H1 (cell line): ENCODE measurements at regions not wholly inside any gene's neighbourhood (a gene's known extent, or its start where the extent isn't known, plus 50 kb on each side); places are given as distances from the start of the nearest gene placed in this dataset.

Experiments used
- CTCF ChIA-PET: fragments of 300-600 bp; sonication (Branson Sonifier 250); formaldehyde crosslinking; loops from one replicate; lab custom pipeline; 2021; ENCODE audit not compliant: partially characterized antibody; lab: Charles Lee
- POLR2A ChIA-PET: fragments of 300-600 bp; sonication (Branson Sonifier 250); formaldehyde crosslinking; loops from one replicate; lab custom pipeline; 2021; ENCODE audit warnings: inconsistent platforms; ENCODE audit not compliant: partially characterized antibody; lab: Charles Lee
- DNase-seq, 2 experiments: peaks; one replicate each; pipeline versions ENCODE4 v3.0.0 to v3.0.0-alpha.2; 2010 to 2022; ENCODE audit warnings: low spot score in 2 of 2, low read depth in 1 of 2, mixed read lengths in 1 of 2
- FAIRE-seq: peaks from 2 replicates; lab custom pipeline; 2011; peaks lifted over from hg19 to GRCh38; lab: Jason Lieb, UNC
- H2AFZ ChIP-seq: 2 replicates; pipeline ENCODE4 v1.8.1; 2012; ENCODE audit warnings: low read length, inconsistent platforms
- H2AK5ac ChIP-seq: 2 replicates; pipeline ENCODE4 v1.6.1; 2013; ENCODE audit warnings: low read depth, low read length
- H2BK120ac ChIP-seq: replicated peaks from 2 replicates; pipeline ENCODE3; 2013; ENCODE audit warnings: low read depth, low read length, inconsistent platforms
- H2BK12ac ChIP-seq: 2 replicates; pipeline ENCODE4 v1.6.1; 2013; ENCODE audit warnings: low read depth, low read length
- H2BK15ac ChIP-seq: 2 replicates; pipeline ENCODE4 v1.6.1; 2013; ENCODE audit warnings: low read length
- H2BK20ac ChIP-seq: 2 replicates; pipeline ENCODE4 v1.6.1; 2013; ENCODE audit warnings: low read length
- H2BK5ac ChIP-seq: 2 replicates; pipeline ENCODE4 v1.6.1; 2013; ENCODE audit warnings: low read depth, low read length
- H3K14ac ChIP-seq: 2 replicates; pipeline ENCODE4 v1.6.1; 2013; ENCODE audit warnings: inconsistent platforms; ENCODE audit not compliant: insufficient read length
- H3K18ac ChIP-seq: 2 replicates; pipeline ENCODE4 v1.6.1; 2013; ENCODE audit warnings: low read length; ENCODE audit errors: extremely low read depth
- H3K23ac ChIP-seq: 2 replicates; pipeline ENCODE4 v1.6.1; 2013; ENCODE audit warnings: inconsistent platforms; ENCODE audit not compliant: insufficient read length
- H3K23me2 ChIP-seq: 2 replicates; pipeline ENCODE4 v1.6.1; 2013; ENCODE audit warnings: low read depth, low read length
- H3K27ac ChIP-seq: 2 replicates; pipeline ENCODE4 v1.6.1; 2011; ENCODE audit warnings: low read depth, low read length, inconsistent platforms
- H3K27me3 ChIP-seq, 4 experiments: replicated peaks in 1 of 4; 1 replicate in 1 of 4; 2 replicates in 3 of 4; pipeline versions ENCODE4 v1.6.1 to v1.8.1; 2011 to 2013; ENCODE audit warnings: low read length in 3 of 4, mild to moderate bottlenecking in 3 of 4, inconsistent platforms in 2 of 4, mixed read lengths in 2 of 4, moderate library complexity in 1 of 4; ENCODE audit not compliant: control insufficient read depth in 3 of 4, insufficient read depth in 3 of 4; ENCODE audit errors: extremely low read depth in 1 of 4
- H3K36me3 ChIP-seq, 4 experiments: 2 replicates each; pipeline versions ENCODE4 v1.6.1 to v1.8.1; 2011 to 2013; ENCODE audit warnings: mild to moderate bottlenecking in 4 of 4, low read length in 3 of 4, moderate library complexity in 2 of 4, control low read depth in 1 of 4, inconsistent platforms in 1 of 4; ENCODE audit not compliant: insufficient read depth in 4 of 4, control insufficient read depth in 2 of 4
- H3K4ac ChIP-seq: replicated peaks from 2 replicates; pipeline ENCODE3; 2013; ENCODE audit warnings: low read length, low read depth, mixed read lengths, inconsistent platforms; ENCODE audit not compliant: insufficient read length
- H3K4me1 ChIP-seq, 4 experiments: replicated peaks in 1 of 4; 1 replicate in 1 of 4; 2 replicates in 3 of 4; pipeline versions ENCODE4 v1.6.1 to v1.8.1; 2011 to 2013; ENCODE audit warnings: low read length in 3 of 4, inconsistent platforms in 2 of 4, mixed read lengths in 1 of 4; ENCODE audit not compliant: insufficient read depth in 4 of 4, control insufficient read depth in 3 of 4
- H3K4me2 ChIP-seq, 2 experiments: 2 replicates each; pipeline versions ENCODE4 v1.6.1 to v1.8.1; 2011 to 2013; ENCODE audit warnings: low read depth in 2 of 2, low read length in 2 of 2, control low read depth in 1 of 2, inconsistent platforms in 1 of 2, mild to moderate bottlenecking in 1 of 2; ENCODE audit not compliant: insufficient read depth in 1 of 2
- H3K4me3 ChIP-seq, 4 experiments: fragments of 200-600, 300-600 bp in 1 of 4; sonication (generic), shearing (Covaris generic), sonication (Bioruptor Twin) in 1 of 4; 2 replicates each; pipeline versions ENCODE4 v1.5.1 to v1.8.1; 2011 to 2016; ENCODE audit warnings: low read length in 4 of 4, low read depth in 3 of 4, control low read depth in 2 of 4, inconsistent platforms in 2 of 4, mild to moderate bottlenecking in 2 of 4, mixed read lengths in 1 of 4, moderate library complexity in 1 of 4; ENCODE audit not compliant: insufficient read depth in 2 of 4; ENCODE audit errors: extremely low read depth in 1 of 4
- H3K56ac ChIP-seq: replicated peaks from 2 replicates; pipeline ENCODE3; 2013; ENCODE audit warnings: low read depth, mild to moderate bottlenecking, mixed read lengths, low read length, inconsistent platforms; ENCODE audit not compliant: insufficient read length
- H3K79me1 ChIP-seq: 2 replicates; pipeline ENCODE4 v1.6.1; 2013; ENCODE audit warnings: low read depth, low read length, control low read depth
- H3K79me2 ChIP-seq, 2 experiments: 2 replicates each; pipeline versions ENCODE4 v1.6.1 to v1.8.1; 2012 to 2013; ENCODE audit warnings: low read length in 2 of 2, mild to moderate bottlenecking in 2 of 2, inconsistent platforms in 1 of 2; ENCODE audit not compliant: insufficient read depth in 2 of 2, control insufficient read depth in 1 of 2
- H3K9ac ChIP-seq, 4 experiments: replicated peaks in 1 of 4; 1 replicate in 1 of 4; 2 replicates in 3 of 4; pipeline versions ENCODE4 v1.6.1 to v1.8.1; 2011 to 2013; ENCODE audit warnings: low read depth in 3 of 4, low read length in 3 of 4, control low read depth in 2 of 4, mild to moderate bottlenecking in 2 of 4, moderate library complexity in 2 of 4, inconsistent platforms in 1 of 4; ENCODE audit errors: extremely low read depth in 1 of 4
- H3K9me3 ChIP-seq, 2 experiments: 2 replicates each; pipeline versions ENCODE4 v1.6.1 to v1.8.1; 2012 to 2013; ENCODE audit warnings: mild to moderate bottlenecking in 2 of 2, moderate library complexity in 2 of 2, control low read depth in 1 of 2, inconsistent platforms in 1 of 2, low read depth in 1 of 2, low read length in 1 of 2, mixed read lengths in 1 of 2; ENCODE audit not compliant: insufficient read depth in 2 of 2
- H4K20me1 ChIP-seq, 2 experiments: replicated peaks in 1 of 2; 2 replicates each; pipeline versions ENCODE3 to v1.8.1; 2011 to 2013; ENCODE audit warnings: inconsistent platforms in 2 of 2, low read length in 2 of 2, mild to moderate bottlenecking in 1 of 2; ENCODE audit not compliant: insufficient read depth in 2 of 2, control insufficient read depth in 1 of 2
- H4K5ac ChIP-seq: 2 replicates; pipeline ENCODE4 v1.6.1; 2013; ENCODE audit warnings: low read length, low read depth, mixed read lengths, inconsistent platforms; ENCODE audit not compliant: insufficient read length
- H4K8ac ChIP-seq: 2 replicates; pipeline ENCODE4 v1.8.0; 2013; ENCODE audit warnings: mild to moderate bottlenecking, moderate library complexity, low read length, inconsistent platforms; ENCODE audit not compliant: insufficient read depth; ENCODE audit errors: extremely low read depth
- H4K91ac ChIP-seq: replicated peaks from 2 replicates; pipeline ENCODE3; 2013; ENCODE audit warnings: low read length, mixed read lengths, inconsistent platforms; ENCODE audit not compliant: insufficient read length
- EP300 ChIP-seq, 2 experiments: IDR thresholded peaks; 1 replicate in 1 of 2; 2 replicates in 1 of 2; pipeline ENCODE4 v1.6.1; 2011 to 2012; ENCODE audit warnings: low read depth in 2 of 2, low read length in 2 of 2, mild to moderate bottlenecking in 2 of 2, borderline replicate concordance in 1 of 2, inconsistent platforms in 1 of 2, moderate library complexity in 1 of 2
- FOSL1 ChIP-seq: IDR thresholded peaks from 2 replicates; pipeline ENCODE4 v1.6.1; 2011; ENCODE audit warnings: mild to moderate bottlenecking, low read depth, low read length, moderate library complexity; ENCODE audit not compliant: insufficient read depth
- PHF8 ChIP-seq: fragments of 200-600 bp; sonication (generic); conservative IDR thresholded peaks from 2 replicates; pipeline ENCODE4 v1.7.1; 2012; ENCODE audit warnings: low read depth, mild to moderate bottlenecking, inconsistent platforms, low read length, moderate library complexity
- ZNF274 ChIP-seq: IDR thresholded peaks from 2 replicates; pipeline ENCODE4 v1.7.0; 2012; ENCODE audit warnings: low read length, borderline replicate concordance; ENCODE audit errors: extremely low read depth
- WGBS, 2 experiments: shearing (Covaris generic) in 1 of 2; methylation state at CpG; one replicate each; pipeline versions ENCODE4 v1.1.6 to v1.1.7; 2013 to 2015; ENCODE audit warnings: low lambda C conversion rate in 2 of 2, mixed read lengths in 2 of 2, inconsistent platforms in 1 of 2, low coverage in 1 of 2, missing lambda C conversion rate in 1 of 2; ENCODE audit not compliant: insufficient replicate concordance in 2 of 2, insufficient coverage in 1 of 2, insufficient read length in 1 of 2; ENCODE audit errors: extremely low coverage in 1 of 2, missing lambda C conversion rate in 1 of 2; 5-methylcytosine and 5-hydroxymethylcytosine counted together
- TF ChIP-seq, protein P1 (sequence below): IDR thresholded peaks from 2 replicates; pipeline ENCODE4 v1.6.1; 2012; ENCODE audit warnings: low read length, inconsistent platforms

DNA sequence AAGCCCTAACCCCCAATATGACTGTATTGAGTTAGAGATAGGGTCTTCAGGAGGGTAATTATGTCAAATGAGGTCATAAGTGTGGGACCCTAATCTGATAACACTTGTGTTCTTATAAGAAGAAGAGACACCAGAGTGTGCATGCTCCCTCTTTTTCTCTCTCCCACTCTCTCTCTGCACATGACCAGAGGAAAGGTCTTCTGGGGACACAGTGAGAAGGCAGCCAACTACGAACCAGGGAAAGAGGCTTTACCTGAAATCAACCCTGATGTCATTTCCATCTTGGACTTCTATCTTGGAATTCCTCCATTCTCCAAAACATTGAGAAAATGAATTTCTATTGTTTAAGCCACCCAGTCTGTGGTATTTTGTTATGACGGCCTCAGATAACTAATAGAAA is 97.2 kb upstream of the MAD2L1 start:
- H4K5ac ChIP-seq = no peak overlapping the region
- H3K9me3 ChIP-seq = no peaks in the 10 kb centered on the region
- ChIA-PET CTCF (no interaction called here), POLR2A (no interaction called here)
- H2BK5ac ChIP-seq = no peak overlapping the region
- no peaks in the 10 kb centered on the region for H3K79me2 ChIP-seq
- H3K56ac ChIP-seq = no peak overlapping the region
- no peaks in the 10 kb centered on the region for H3K36me3 ChIP-seq
- H2BK20ac ChIP-seq = no peak overlapping the region
- no peak overlapping the region for H3K27ac ChIP-seq
- no peaks in the 10 kb centered on the region for H4K20me1 ChIP-seq
- H4K91ac ChIP-seq = no peak overlapping the region
- H2AFZ ChIP-seq = no peak overlapping the region
- no peak overlapping the region for H2AK5ac ChIP-seq
- no peaks in the 10 kb centered on the region for H3K79me1 ChIP-seq
- no peak overlapping the region for H3K4me3 ChIP-seq
- DNase-seq (no peak), FAIRE-seq (no peak)
- no peak overlapping the region for H3K14ac ChIP-seq
- H3K4ac ChIP-seq = no peak overlapping the region
- no peak overlapping the region for H3K4me2 ChIP-seq
- H3K27me3 ChIP-seq = no peaks in the 10 kb centered on the region; a peak in 1 of 7 replicates
- no peak overlapping the region for H2BK15ac ChIP-seq
- WGBS, 2 experiments = 84% methylated on average over 2 of the region's 2 CpGs; no CpG with 5 or more reads in 1 of the 2 experiments
- no peak overlapping the region for H3K23ac ChIP-seq
- H4K8ac ChIP-seq = no peak overlapping the region
- no peak overlapping the region for H2BK120ac ChIP-seq
- no peak overlapping the region for H3K9ac ChIP-seq
- H3K4me1 ChIP-seq = peaks cover 0 to 2% (median 1%) of the 10 kb centered on the region in 4 experiments; a peak in 2 of 7 replicates
- no peaks in the 10 kb centered on the region for H3K23me2 ChIP-seq
- no peak overlapping the region for H3K18ac ChIP-seq
- H2BK12ac ChIP-seq = no peak overlapping the region
- TF ChIP-seq EP300 (IDR thresholded peaks at IDR 0.05; ENCODE audit: borderline replicate concordance in 1 of 2, low read depth in 2 of 2, low read length in 2 of 2) = no peak
- no peak for TF ChIP-seq FOSL1
- TF ChIP-seq PHF8 = no peak
- TF ChIP-seq ZNF274 = no peak
- TF ChIP-seq, protein P1, sequence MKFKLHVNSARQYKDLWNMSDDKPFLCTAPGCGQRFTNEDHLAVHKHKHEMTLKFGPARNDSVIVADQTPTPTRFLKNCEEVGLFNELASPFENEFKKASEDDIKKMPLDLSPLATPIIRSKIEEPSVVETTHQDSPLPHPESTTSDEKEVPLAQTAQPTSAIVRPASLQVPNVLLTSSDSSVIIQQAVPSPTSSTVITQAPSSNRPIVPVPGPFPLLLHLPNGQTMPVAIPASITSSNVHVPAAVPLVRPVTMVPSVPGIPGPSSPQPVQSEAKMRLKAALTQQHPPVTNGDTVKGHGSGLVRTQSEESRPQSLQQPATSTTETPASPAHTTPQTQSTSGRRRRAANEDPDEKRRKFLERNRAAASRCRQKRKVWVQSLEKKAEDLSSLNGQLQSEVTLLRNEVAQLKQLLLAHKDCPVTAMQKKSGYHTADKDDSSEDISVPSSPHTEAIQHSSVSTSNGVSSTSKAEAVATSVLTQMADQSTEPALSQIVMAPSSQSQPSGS = no peak
